ENCODE measurements at regions not wholly inside any gene's neighbourhood (a gene's known extent, or its start where the extent isn't known, plus 50 kb on each side); places are given as distances from the start of the nearest gene placed in this dataset.

DNA sequence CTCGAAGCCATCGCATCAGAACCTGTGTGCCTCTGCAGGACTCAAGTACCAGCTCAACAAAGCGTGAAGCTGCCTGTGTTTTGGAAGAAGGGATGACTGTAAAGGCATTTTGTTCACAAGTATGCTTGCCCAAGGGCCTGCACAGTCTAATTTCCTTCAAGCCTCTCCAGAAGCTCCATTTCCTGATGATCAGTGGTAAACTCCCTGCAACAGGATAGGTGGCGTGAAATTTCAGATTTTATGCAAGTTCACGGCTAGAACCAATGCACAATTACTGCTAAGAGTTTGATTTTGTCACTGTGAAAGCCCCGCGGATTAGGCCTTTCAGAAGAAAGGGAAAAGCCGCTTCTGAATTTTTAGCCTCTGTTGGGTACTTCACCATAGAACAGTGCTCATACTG, 89.2 kb upstream of the TAPT1 start:
- no peak for TF ChIP-seq EZH2 (IDR thresholded peaks at IDR 0.05; ENCODE audit: low read length)
- TF ChIP-seq, protein P1, sequence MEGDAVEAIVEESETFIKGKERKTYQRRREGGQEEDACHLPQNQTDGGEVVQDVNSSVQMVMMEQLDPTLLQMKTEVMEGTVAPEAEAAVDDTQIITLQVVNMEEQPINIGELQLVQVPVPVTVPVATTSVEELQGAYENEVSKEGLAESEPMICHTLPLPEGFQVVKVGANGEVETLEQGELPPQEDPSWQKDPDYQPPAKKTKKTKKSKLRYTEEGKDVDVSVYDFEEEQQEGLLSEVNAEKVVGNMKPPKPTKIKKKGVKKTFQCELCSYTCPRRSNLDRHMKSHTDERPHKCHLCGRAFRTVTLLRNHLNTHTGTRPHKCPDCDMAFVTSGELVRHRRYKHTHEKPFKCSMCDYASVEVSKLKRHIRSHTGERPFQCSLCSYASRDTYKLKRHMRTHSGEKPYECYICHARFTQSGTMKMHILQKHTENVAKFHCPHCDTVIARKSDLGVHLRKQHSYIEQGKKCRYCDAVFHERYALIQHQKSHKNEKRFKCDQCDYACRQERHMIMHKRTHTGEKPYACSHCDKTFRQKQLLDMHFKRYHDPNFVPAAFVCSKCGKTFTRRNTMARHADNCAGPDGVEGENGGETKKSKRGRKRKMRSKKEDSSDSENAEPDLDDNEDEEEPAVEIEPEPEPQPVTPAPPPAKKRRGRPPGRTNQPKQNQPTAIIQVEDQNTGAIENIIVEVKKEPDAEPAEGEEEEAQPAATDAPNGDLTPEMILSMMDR (optimal IDR thresholded peaks at IDR 0.05 in 1 of 3, IDR thresholded peaks at IDR 0.05 in 1 of 3, conservative IDR thresholded peaks at IDR 0.05 in 1 of 3; ENCODE audit: extremely low read depth in 1 of 3, insufficient read depth in 2 of 3, low read length in 3 of 3): no peak

GRCh38 chr4:16310606-16311005, 84.3 kb upstream of the TAPT1 start:
- Histone ChIP-seq H3K27ac (ENCODE audit: control insufficient read depth, insufficient read depth, low read length) (no peak overlapping the region), H4K20me1 (ENCODE audit: control insufficient read depth, extremely low read depth, insufficient read depth, low read length) (no peaks in the 10 kb centered on the region), H3K79me2 (ENCODE audit: control insufficient read depth, insufficient read depth, low read length) (no peaks in the 10 kb centered on the region), H3K9ac (ENCODE audit: control insufficient read depth, extremely low read depth, insufficient read depth, low read length) (no peak overlapping the region), H3K9me3 (ENCODE audit: control insufficient read depth, low read depth, low read length) (no peaks in the 10 kb centered on the region), H3K4me3 (ENCODE audit: control insufficient read depth in 2 of 3, extremely low read depth in 1 of 3, insufficient read depth in 2 of 3, low read depth in 1 of 3, low read length in 3 of 3) (no peak overlapping the region), H2AFZ (ENCODE audit: control insufficient read depth, low read length) (no peak overlapping the region), H3K9me1 (ENCODE audit: control insufficient read depth, extremely low read depth, insufficient read depth, low read length) (no peaks in the 10 kb centered on the region), H3K4me2 (ENCODE audit: control insufficient read depth, extremely low read depth, insufficient read depth, low read depth, low read length) (no peak overlapping the region), H3K4me1 (ENCODE audit: control insufficient read depth, extremely low read depth, insufficient read depth, low read length) (no peaks in the 10 kb centered on the region), H3K27me3 (ENCODE audit: control insufficient read depth, extremely low read depth, insufficient read depth, low read length) (peaks cover 2% of the 10 kb centered on the region), H3K36me3 (ENCODE audit: control insufficient read depth in 2 of 2, extremely low read depth in 1 of 2, insufficient read depth in 2 of 2, low read length in 2 of 2) (no peaks in the 10 kb centered on the region)
- dilution Hi-C loops (cut with MboI; ENCODE audit: extremely low pct_ligation_motif_present, low sequenced_read_pairs): no loop called here
- no peak for FAIRE-seq
- no peak for DNase-seq (ENCODE audit: low read depth, low spot score)
- TF ChIP-seq EZH2 (IDR thresholded peaks at IDR 0.05; ENCODE audit: low read length): no peak
- TF ChIP-seq, protein P1 (optimal IDR thresholded peaks at IDR 0.05 in 1 of 3, IDR thresholded peaks at IDR 0.05 in 1 of 3, conservative IDR thresholded peaks at IDR 0.05 in 1 of 3; ENCODE audit: extremely low read depth in 1 of 3, insufficient read depth in 2 of 3, low read length in 3 of 3): no peak

More for the DNA sequence above, 89.2 kb upstream of the TAPT1 start:
- Histone ChIP-seq H4K20me1 (ENCODE audit: control insufficient read depth, extremely low read depth, insufficient read depth, low read length) (no peaks in the 10 kb centered on the region), H3K4me3 (ENCODE audit: control insufficient read depth in 2 of 3, extremely low read depth in 1 of 3, insufficient read depth in 2 of 3, low read depth in 1 of 3, low read length in 3 of 3) (no peak overlapping the region), H3K27me3 (ENCODE audit: control insufficient read depth, extremely low read depth, insufficient read depth, low read length) (peaks cover 2% of the 10 kb centered on the region), H3K36me3 (ENCODE audit: control insufficient read depth in 2 of 2, extremely low read depth in 1 of 2, insufficient read depth in 2 of 2, low read length in 2 of 2) (no peaks in the 10 kb centered on the region), H3K27ac (ENCODE audit: control insufficient read depth, insufficient read depth, low read length) (no peak overlapping the region), H2AFZ (ENCODE audit: control insufficient read depth, low read length) (no peak overlapping the region), H3K4me1 (ENCODE audit: control insufficient read depth, extremely low read depth, insufficient read depth, low read length) (no peaks in the 10 kb centered on the region), H3K9me3 (ENCODE audit: control insufficient read depth, low read depth, low read length) (no peaks in the 10 kb centered on the region), H3K9ac (ENCODE audit: control insufficient read depth, extremely low read depth, insufficient read depth, low read length) (no peak overlapping the region), H3K4me2 (ENCODE audit: control insufficient read depth, extremely low read depth, insufficient read depth, low read depth, low read length) (no peak overlapping the region), H3K9me1 (ENCODE audit: control insufficient read depth, extremely low read depth, insufficient read depth, low read length) (no peaks in the 10 kb centered on the region), H3K79me2 (ENCODE audit: control insufficient read depth, insufficient read depth, low read length) (no peaks in the 10 kb centered on the region)
- dilution Hi-C loops (cut with MboI; ENCODE audit: extremely low pct_ligation_motif_present, low sequenced_read_pairs): no loop called here
- no peak for DNase-seq (ENCODE audit: low read depth, low spot score)
- no peak for FAIRE-seq
